ENCODE measurements at regions not wholly inside any gene's neighbourhood (a gene's known extent, or its start where the extent isn't known, plus 50 kb on each side); places are given as distances from the start of the nearest gene placed in this dataset.

- 48 to 49% methylated on average over 7 of the region's 7 CpGs for WGBS, 2 donors
- no peaks in the 10 kb centered on the region for H3K36me3 ChIP-seq (ENCODE audit: control insufficient read depth in 2 of 2, insufficient read depth in 2 of 2, low read length in 1 of 2)
- no peaks in the 10 kb centered on the region for H3K9me3 ChIP-seq (ENCODE audit: control insufficient read depth in 2 of 2, insufficient read depth in 1 of 2, low read depth in 1 of 2, low read length in 1 of 2)
- H3K27ac ChIP-seq (ENCODE audit: low read depth in 2 of 2, low read length in 1 of 2) = peak overlapping the region in 1 of 2 donors; percentile 87
- H3K4me1 ChIP-seq (ENCODE audit: control insufficient read depth in 2 of 2, insufficient read depth in 2 of 2, low read length in 1 of 2) = peaks cover 0 to 25% of the 10 kb centered on the region in 2 donors
- no peak overlapping the region for H3K4me3 ChIP-seq (ENCODE audit: low read depth in 1 of 2, low read length in 2 of 2)
- no peaks in the 10 kb centered on the region for H3K27me3 ChIP-seq (ENCODE audit: control insufficient read depth in 1 of 2, insufficient read depth in 2 of 2, low read length in 2 of 2)
Measured at GRCh38 chr15:70195171-70195570, 97.5 kb upstream of the TLE3 start.

GRCh38 chr15:70194266-70194665 is 96.5 kb upstream of the TLE3 start:
- Histone ChIP-seq H3K4me1 (ENCODE audit: control insufficient read depth in 2 of 2, insufficient read depth in 2 of 2, low read length in 1 of 2) (peaks cover 0 to 25% of the 10 kb centered on the region in 2 donors), H3K4me3 (ENCODE audit: low read depth in 1 of 2, low read length in 2 of 2) (no peak overlapping the region), H3K27me3 (ENCODE audit: control insufficient read depth in 1 of 2, insufficient read depth in 2 of 2, low read length in 2 of 2) (no peaks in the 10 kb centered on the region), H3K36me3 (ENCODE audit: control insufficient read depth in 2 of 2, insufficient read depth in 2 of 2, low read length in 1 of 2) (no peaks in the 10 kb centered on the region), H3K9me3 (ENCODE audit: control insufficient read depth in 2 of 2, insufficient read depth in 1 of 2, low read depth in 1 of 2, low read length in 1 of 2) (no peaks in the 10 kb centered on the region), H3K27ac (ENCODE audit: low read depth in 2 of 2, low read length in 1 of 2) (no peak overlapping the region)
- 76 to 82% methylated on average over 5 of the region's 5 CpGs for WGBS, 2 donors

GRCh38 chr15:70193734-70194133 is 96.0 kb upstream of the TLE3 start:
- no peaks in the 10 kb centered on the region for H3K36me3 ChIP-seq (ENCODE audit: control insufficient read depth in 2 of 2, insufficient read depth in 2 of 2, low read length in 1 of 2)
- no peaks in the 10 kb centered on the region for H3K27me3 ChIP-seq (ENCODE audit: control insufficient read depth in 1 of 2, insufficient read depth in 2 of 2, low read length in 2 of 2)
- no peaks in the 10 kb centered on the region for H3K9me3 ChIP-seq (ENCODE audit: control insufficient read depth in 2 of 2, insufficient read depth in 1 of 2, low read depth in 1 of 2, low read length in 1 of 2)
- WGBS, 2 donors = 92 to 97% methylated on average over 9 of the region's 9 CpGs
- no peak overlapping the region for H3K4me3 ChIP-seq (ENCODE audit: low read depth in 1 of 2, low read length in 2 of 2)
- no peak overlapping the region for H3K27ac ChIP-seq (ENCODE audit: low read depth in 2 of 2, low read length in 1 of 2)
- H3K4me1 ChIP-seq (ENCODE audit: control insufficient read depth in 2 of 2, insufficient read depth in 2 of 2, low read length in 1 of 2) = peaks cover 0 to 25% of the 10 kb centered on the region in 2 donors

GRCh38 chr15:70192490-70192889 is 94.8 kb upstream of the TLE3 start:
- Histone ChIP-seq H3K9me3 (ENCODE audit: control insufficient read depth in 2 of 2, insufficient read depth in 1 of 2, low read depth in 1 of 2, low read length in 1 of 2) (no peaks in the 10 kb centered on the region), H3K36me3 (ENCODE audit: control insufficient read depth in 2 of 2, insufficient read depth in 2 of 2, low read length in 1 of 2) (no peaks in the 10 kb centered on the region), H3K27me3 (ENCODE audit: control insufficient read depth in 1 of 2, insufficient read depth in 2 of 2, low read length in 2 of 2) (no peaks in the 10 kb centered on the region), H3K4me1 (ENCODE audit: control insufficient read depth in 2 of 2, insufficient read depth in 2 of 2, low read length in 1 of 2) (peaks cover 0 to 18% of the 10 kb centered on the region in 2 donors), H3K4me3 (ENCODE audit: low read depth in 1 of 2, low read length in 2 of 2) (no peak overlapping the region), H3K27ac (ENCODE audit: low read depth in 2 of 2, low read length in 1 of 2) (no peak overlapping the region)
- WGBS, 2 donors = 75 to 91% methylated on average over 9 of the region's 9 CpGs

DNA sequence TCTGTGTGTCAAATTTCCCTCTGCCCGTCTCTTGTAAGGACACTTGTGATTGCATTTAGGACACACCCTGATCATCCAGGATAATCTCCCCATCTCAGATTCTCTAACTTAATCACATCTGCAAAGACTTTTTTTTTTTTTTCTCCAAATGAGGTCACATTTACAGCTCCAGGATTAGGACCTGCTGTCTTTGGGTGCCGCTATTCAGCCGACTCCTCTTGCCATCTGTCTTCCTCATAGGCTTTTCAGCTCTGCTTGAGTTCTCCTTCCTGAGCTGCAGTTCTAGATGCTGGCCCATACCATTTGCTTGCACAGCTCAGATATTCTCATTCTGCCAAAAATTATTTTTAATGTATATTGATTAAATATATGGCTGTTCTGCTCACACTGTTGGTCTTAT is 94.3 kb upstream of the TLE3 start:
- Histone ChIP-seq H3K9me3 (ENCODE audit: control insufficient read depth in 2 of 2, insufficient read depth in 1 of 2, low read depth in 1 of 2, low read length in 1 of 2) (no peaks in the 10 kb centered on the region), H3K27me3 (ENCODE audit: control insufficient read depth in 1 of 2, insufficient read depth in 2 of 2, low read length in 2 of 2) (no peaks in the 10 kb centered on the region), H3K27ac (ENCODE audit: low read depth in 2 of 2, low read length in 1 of 2) (no peak overlapping the region), H3K36me3 (ENCODE audit: control insufficient read depth in 2 of 2, insufficient read depth in 2 of 2, low read length in 1 of 2) (no peaks in the 10 kb centered on the region), H3K4me1 (ENCODE audit: control insufficient read depth in 2 of 2, insufficient read depth in 2 of 2, low read length in 1 of 2) (peaks cover 0 to 18% of the 10 kb centered on the region in 2 donors), H3K4me3 (ENCODE audit: low read depth in 1 of 2, low read length in 2 of 2) (no peak overlapping the region)
- 92 to 96% methylated on average over 3 of the region's 3 CpGs for whole genome bisulfite sequencing, 2 donors

DNA sequence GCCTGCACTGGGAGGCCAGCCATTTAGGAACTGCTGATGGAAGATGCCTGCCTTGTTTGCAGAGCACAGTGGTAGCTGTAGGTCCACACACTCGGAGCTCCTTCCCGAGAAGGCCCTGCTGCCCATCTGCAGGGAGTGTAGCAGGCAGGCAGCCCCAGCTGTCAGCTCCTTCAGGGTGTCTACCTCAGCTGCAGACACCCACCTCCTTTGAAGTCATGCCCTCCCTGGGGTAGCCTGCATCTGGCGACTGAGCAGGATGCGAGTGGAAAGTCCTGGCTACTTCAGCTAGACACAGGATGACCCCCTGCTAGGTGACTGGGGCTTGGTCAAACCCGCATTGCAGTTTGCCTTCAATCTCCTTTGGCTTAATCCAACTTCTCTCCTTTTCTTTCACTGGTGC is 93.2 kb upstream of the TLE3 start:
- H3K4me1 ChIP-seq (ENCODE audit: control insufficient read depth in 2 of 2, insufficient read depth in 2 of 2, low read length in 1 of 2) = peaks cover 0 to 12% of the 10 kb centered on the region in 2 donors
- WGBS, 2 donors = 87 to 97% methylated on average over 5 of the region's 5 CpGs
- no peaks in the 10 kb centered on the region for H3K9me3 ChIP-seq (ENCODE audit: control insufficient read depth in 2 of 2, insufficient read depth in 1 of 2, low read depth in 1 of 2, low read length in 1 of 2)
- no peak overlapping the region for H3K4me3 ChIP-seq (ENCODE audit: low read depth in 1 of 2, low read length in 2 of 2)
- H3K27me3 ChIP-seq (ENCODE audit: control insufficient read depth in 1 of 2, insufficient read depth in 2 of 2, low read length in 2 of 2) = no peaks in the 10 kb centered on the region
- no peak overlapping the region for H3K27ac ChIP-seq (ENCODE audit: low read depth in 2 of 2, low read length in 1 of 2)
- no peaks in the 10 kb centered on the region for H3K36me3 ChIP-seq (ENCODE audit: control insufficient read depth in 2 of 2, insufficient read depth in 2 of 2, low read length in 1 of 2)

DNA sequence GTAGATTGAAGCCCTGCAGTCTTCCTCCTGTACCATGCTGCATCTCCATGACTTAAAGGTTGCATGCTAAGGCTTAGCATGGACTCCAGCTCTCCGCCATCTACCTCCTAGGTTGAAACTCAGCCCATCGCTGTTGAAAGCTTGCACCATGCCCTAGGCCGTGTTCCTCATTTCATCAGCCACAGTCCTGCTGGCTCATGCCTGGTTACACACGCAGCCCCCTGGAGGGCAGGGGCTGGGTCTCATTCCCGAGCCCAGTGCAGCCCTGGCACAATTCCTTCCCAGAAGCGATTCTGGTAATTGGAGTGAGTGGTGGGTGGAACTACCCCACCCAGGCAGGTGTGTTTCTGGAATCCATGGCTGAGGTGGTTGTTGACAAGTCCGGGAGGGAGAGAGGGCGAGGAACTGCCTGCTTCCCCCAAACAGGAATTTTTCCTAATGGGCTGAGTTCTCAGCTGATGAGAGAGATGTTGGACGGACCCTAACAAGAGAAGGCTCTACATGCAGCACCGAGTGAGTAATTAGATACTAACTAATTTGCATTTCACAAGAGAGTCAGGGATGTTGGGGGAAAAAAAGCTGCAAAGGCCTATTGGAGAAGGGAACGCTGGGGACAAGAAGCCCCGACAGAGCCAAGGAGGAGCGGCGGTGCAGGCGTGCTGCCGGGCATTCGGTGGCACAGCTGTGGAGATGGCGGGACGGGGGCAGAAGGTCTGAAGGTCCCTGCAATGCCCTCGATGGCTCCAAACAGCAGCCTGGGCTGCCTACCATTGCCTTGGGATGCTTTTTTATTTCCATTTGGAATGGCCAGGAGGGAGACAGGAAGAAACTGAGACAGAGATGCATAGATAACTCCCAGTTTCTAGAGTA is 92.3 kb upstream of the TLE3 start:
- Histone ChIP-seq H3K4me3 (ENCODE audit: low read depth in 1 of 2, low read length in 2 of 2) (no peak overlapping the region), H3K9me3 (ENCODE audit: control insufficient read depth in 2 of 2, insufficient read depth in 1 of 2, low read depth in 1 of 2, low read length in 1 of 2) (no peaks in the 10 kb centered on the region), H3K36me3 (ENCODE audit: control insufficient read depth in 2 of 2, insufficient read depth in 2 of 2, low read length in 1 of 2) (no peaks in the 10 kb centered on the region), H3K4me1 (ENCODE audit: control insufficient read depth in 2 of 2, insufficient read depth in 2 of 2, low read length in 1 of 2) (peaks cover 0 to 3% of the 10 kb centered on the region in 2 donors), H3K27ac (ENCODE audit: low read depth in 2 of 2, low read length in 1 of 2) (no peak overlapping the region), H3K27me3 (ENCODE audit: control insufficient read depth in 1 of 2, insufficient read depth in 2 of 2, low read length in 2 of 2) (no peaks in the 10 kb centered on the region)
- WGBS, 2 donors = 82 to 90% methylated on average over 20 of the region's 20 CpGs

GRCh38 chr15:70188286-70188685 is 90.6 kb upstream of the TLE3 start:
- Histone ChIP-seq H3K36me3 (ENCODE audit: control insufficient read depth in 2 of 2, insufficient read depth in 2 of 2, low read length in 1 of 2) (no peaks in the 10 kb centered on the region), H3K4me3 (ENCODE audit: low read depth in 1 of 2, low read length in 2 of 2) (no peak overlapping the region), H3K4me1 (ENCODE audit: control insufficient read depth in 2 of 2, insufficient read depth in 2 of 2, low read length in 1 of 2) (no peaks in the 10 kb centered on the region), H3K27ac (ENCODE audit: low read depth in 2 of 2, low read length in 1 of 2) (no peak overlapping the region), H3K27me3 (ENCODE audit: control insufficient read depth in 1 of 2, insufficient read depth in 2 of 2, low read length in 2 of 2) (no peaks in the 10 kb centered on the region), H3K9me3 (ENCODE audit: control insufficient read depth in 2 of 2, insufficient read depth in 1 of 2, low read depth in 1 of 2, low read length in 1 of 2) (no peaks in the 10 kb centered on the region)
- 94% methylated on average over 4 of the region's 4 CpGs for WGBS, 2 donors

GRCh38 chr15:70187331-70187730 is 89.6 kb upstream of the TLE3 start:
- WGBS, 2 donors = 79 to 87% methylated on average over 6 to 9 of the region's 9 CpGs
- H3K27ac ChIP-seq (ENCODE audit: low read depth in 2 of 2, low read length in 1 of 2) = no peak overlapping the region
- no peaks in the 10 kb centered on the region for H3K36me3 ChIP-seq (ENCODE audit: control insufficient read depth in 2 of 2, insufficient read depth in 2 of 2, low read length in 1 of 2)
- H3K9me3 ChIP-seq (ENCODE audit: control insufficient read depth in 2 of 2, insufficient read depth in 1 of 2, low read depth in 1 of 2, low read length in 1 of 2) = no peaks in the 10 kb centered on the region
- H3K4me1 ChIP-seq (ENCODE audit: control insufficient read depth in 2 of 2, insufficient read depth in 2 of 2, low read length in 1 of 2) = no peaks in the 10 kb centered on the region
- H3K4me3 ChIP-seq (ENCODE audit: low read depth in 1 of 2, low read length in 2 of 2) = no peak overlapping the region
- H3K27me3 ChIP-seq (ENCODE audit: control insufficient read depth in 1 of 2, insufficient read depth in 2 of 2, low read length in 2 of 2) = no peaks in the 10 kb centered on the region

- no peaks in the 10 kb centered on the region for H3K36me3 ChIP-seq (ENCODE audit: control insufficient read depth in 2 of 2, insufficient read depth in 2 of 2, low read length in 1 of 2)
- no peak overlapping the region for H3K27ac ChIP-seq (ENCODE audit: low read depth in 2 of 2, low read length in 1 of 2)
- WGBS, 2 donors = 89 to 98% methylated on average over 4 to 6 of the region's 6 CpGs
- H3K4me3 ChIP-seq (ENCODE audit: low read depth in 1 of 2, low read length in 2 of 2) = no peak overlapping the region
- H3K9me3 ChIP-seq (ENCODE audit: control insufficient read depth in 2 of 2, insufficient read depth in 1 of 2, low read depth in 1 of 2, low read length in 1 of 2) = no peaks in the 10 kb centered on the region
- peaks cover 0 to under 1% of the 10 kb centered on the region in 2 donors for H3K4me1 ChIP-seq (ENCODE audit: control insufficient read depth in 2 of 2, insufficient read depth in 2 of 2, low read length in 1 of 2)
- H3K27me3 ChIP-seq (ENCODE audit: control insufficient read depth in 1 of 2, insufficient read depth in 2 of 2, low read length in 2 of 2) = no peaks in the 10 kb centered on the region
Measured at GRCh38 chr15:70186152-70186551, 88.4 kb upstream of the TLE3 start.

Measured in esophagus (tissue), 2 donors.